ENCODE measurements at regions not wholly inside any gene's neighbourhood (a gene's known extent, or its start where the extent isn't known, plus 50 kb on each side); places are given as distances from the start of the nearest gene placed in this dataset.

- intact Hi-C loops (cut with DNase I) = no loop called here
- WGBS, 2 donors = 81% methylated on average over 1 of the region's 1 CpG
Observed at GRCh38 chr1:61570191-61570590, 154.8 kb downstream of the TM2D1 start.

GRCh38 chr1:61569303-61569621 is 155.7 kb downstream of the TM2D1 start:
- no peaks in the 10 kb centered on the region for H3K36me3 ChIP-seq
- intact Hi-C loops (cut with DNase I) = no loop called here
- TF ChIP-seq CTCF (IDR thresholded peaks at IDR 0.05) = no peak
- no peak overlapping the region for H3K4me3 ChIP-seq
- ATAC-seq = no peak
- FAIRE-seq = no peak
- H3K9me3 ChIP-seq = no peaks in the 10 kb centered on the region
- DNase-seq = no peak
- H3K27ac ChIP-seq = no peak overlapping the region
- peaks cover 0 to 3% (median 0%) of the 10 kb centered on the region in 3 donors for H3K4me1 ChIP-seq
- WGBS, 2 donors = 56 to 68% methylated on average over 2 of the region's 2 CpGs
- H3K27me3 ChIP-seq = no peaks in the 10 kb centered on the region

More at GRCh38 chr1:61570191-61570590, 154.8 kb downstream of the TM2D1 start:
- Histone ChIP-seq H3K36me3 (no peaks in the 10 kb centered on the region), H3K9me3 (no peaks in the 10 kb centered on the region), H3K4me1 (peaks cover 0 to 3% (median 0%) of the 10 kb centered on the region in 3 donors), H3K4me3 (no peak overlapping the region), H3K27ac (no peak overlapping the region), H3K27me3 (no peaks in the 10 kb centered on the region)
- FAIRE-seq (no peak), ATAC-seq (no peak), DNase-seq (no peak)
- TF ChIP-seq CTCF (IDR thresholded peaks at IDR 0.05) = no peak

GRCh38 chr1:61568460-61569302 is 156.3 kb downstream of the TM2D1 start:
- no peak overlapping the region for H3K27ac ChIP-seq
- H3K9me3 ChIP-seq = no peaks in the 10 kb centered on the region
- H3K4me1 ChIP-seq = peaks cover 0 to 3% (median 0%) of the 10 kb centered on the region in 3 donors
- H3K36me3 ChIP-seq = no peaks in the 10 kb centered on the region
- no peak overlapping the region for H3K4me3 ChIP-seq
- intact Hi-C loops (cut with DNase I) = no loop called here
- no peak for TF ChIP-seq CTCF (IDR thresholded peaks at IDR 0.05)
- H3K27me3 ChIP-seq = no peaks in the 10 kb centered on the region
- FAIRE-seq (no peak), ATAC-seq (no peak), DNase-seq (no peak)
- WGBS, 2 donors = 46 to 54% methylated on average over 5 of the region's 5 CpGs

GRCh38 chr1:61566177-61566576 is 158.8 kb downstream of the TM2D1 start:
- DNase-seq (no peak), FAIRE-seq (no peak), ATAC-seq (no peak)
- Histone ChIP-seq H3K36me3 (no peaks in the 10 kb centered on the region), H3K27ac (no peak overlapping the region), H3K4me3 (no peak overlapping the region), H3K9me3 (no peaks in the 10 kb centered on the region), H3K27me3 (no peaks in the 10 kb centered on the region), H3K4me1 (peaks cover 0 to 3% (median 0%) of the 10 kb centered on the region in 3 donors)
- intact Hi-C loops (cut with DNase I) = no loop called here
- no peak for TF ChIP-seq CTCF (IDR thresholded peaks at IDR 0.05)
- 82 to 94% methylated on average over 1 of the region's 1 CpG for WGBS, 2 donors

GRCh38 chr1:61563611-61564010 is 161.3 kb downstream of the TM2D1 start:
- no peak overlapping the region for H3K27ac ChIP-seq
- H3K9me3 ChIP-seq = no peaks in the 10 kb centered on the region
- intact Hi-C loops (cut with DNase I) = no loop called here
- no peaks in the 10 kb centered on the region for H3K36me3 ChIP-seq
- no peak overlapping the region for H3K4me3 ChIP-seq
- TF ChIP-seq CTCF (IDR thresholded peaks at IDR 0.05) = no peak
- no peaks in the 10 kb centered on the region for H3K27me3 ChIP-seq
- no peak for DNase-seq
- peaks cover 0 to 3% (median 0%) of the 10 kb centered on the region in 3 donors for H3K4me1 ChIP-seq
- WGBS, 2 donors = 67 to 80% methylated on average over 2 of the region's 2 CpGs
- FAIRE-seq = no peak
- no peak for ATAC-seq
